Stomach (tissue), 8 donors: ENCODE measurements at regions not wholly inside any gene's neighbourhood (a gene's known extent, or its start where the extent isn't known, plus 50 kb on each side); places are given as distances from the start of the nearest gene placed in this dataset.

Experiments
- DNase-seq, 2 donors: peaks; one replicate each; pipeline versions ENCODE4 v3.0.0 to v3.0.0-alpha.2; 2013 to 2019
- H3K27ac ChIP-seq, 5 donors: fragments of 200-600 bp in 4 of 5; sonication (generic) in 4 of 5; one replicate each; pipeline ENCODE4 v1.5.1; 2013 to 2019; ENCODE audit warnings: mild to moderate bottlenecking in 1 of 5, moderate library complexity in 1 of 5
- H3K27me3 ChIP-seq, 3 donors: fragments of 200-600 bp; sonication (generic); one replicate each; pipeline ENCODE4 v1.5.1; 2017 to 2019; ENCODE audit warnings: mixed run types in 1 of 3
- H3K36me3 ChIP-seq, 4 donors: fragments of 200-600 bp; sonication (generic); 1 replicate in 3 of 4; 2 replicates in 1 of 4; pipeline ENCODE4 v1.5.1; 2016 to 2019
- H3K4me1 ChIP-seq, 4 donors: fragments of 200-600 bp; sonication (generic); one replicate each; pipeline ENCODE4 v1.5.1; 2016 to 2019
- H3K4me3 ChIP-seq, 4 donors: fragments of 200-600 bp; sonication (generic) in 3 of 4; one replicate each; pipeline ENCODE4 v1.5.1; 2016 to 2019; ENCODE audit warnings: mild to moderate bottlenecking in 1 of 4
- H3K9me3 ChIP-seq, 4 donors: fragments of 200-600 bp; sonication (generic); one replicate each; pipeline ENCODE4 v1.5.1; 2016 to 2019
- CTCF ChIP-seq, 7 experiments: fragments of 450-650 bp in 4 of 7; fragments of 200-600 bp in 3 of 7; sonication (generic) in 3 of 7; IDR thresholded peaks; one replicate each; pipeline ENCODE4 v1.5.1; 2016 to 2019; ENCODE audit warnings: antibody characterized with exemption in 7 of 7, control low read depth in 2 of 7, mild to moderate bottlenecking in 1 of 7
- EP300 ChIP-seq: sonication (generic); formaldehyde crosslinking; IDR thresholded peaks from one replicate; pipeline ENCODE4 v1.6.1; 2017; ENCODE audit warnings: antibody characterized with exemption
- POLR2A ChIP-seq, 4 donors: fragments of 450-650 bp; IDR thresholded peaks; one replicate each; pipeline ENCODE4 v1.6.1; 2016; ENCODE audit warnings: antibody characterized with exemption in 4 of 4, control low read depth in 2 of 4, mild to moderate bottlenecking in 1 of 4, moderate library complexity in 1 of 4
- POLR2AphosphoS5 ChIP-seq, 3 donors: sonication (generic); formaldehyde crosslinking; IDR thresholded peaks; one replicate each; pipeline ENCODE4 v1.6.1; 2016; ENCODE audit warnings: antibody characterized with exemption in 3 of 3
- WGBS, 5 donors: extraction: QIAGEN DNeasy Blood & Tissue Kit in 3 of 5; methylation state at CpG; one replicate each; pipeline versions ENCODE4 v1.1.5 to v1.1.7; 2013 to 2018; 5-methylcytosine and 5-hydroxymethylcytosine counted together
- intact Hi-C: fragments of 100-400 bp; cut with DNase I; formaldehyde crosslinking; loops from one replicate; pipeline ENCODE4 v1.15.1; 2023; ENCODE audit warnings: low total_unique reads
- donor health status: healthy with polysubstance abuse.
- donor health status: Bipolar disorder and iron deficiency.
- donor health status: healthy.

DNA sequence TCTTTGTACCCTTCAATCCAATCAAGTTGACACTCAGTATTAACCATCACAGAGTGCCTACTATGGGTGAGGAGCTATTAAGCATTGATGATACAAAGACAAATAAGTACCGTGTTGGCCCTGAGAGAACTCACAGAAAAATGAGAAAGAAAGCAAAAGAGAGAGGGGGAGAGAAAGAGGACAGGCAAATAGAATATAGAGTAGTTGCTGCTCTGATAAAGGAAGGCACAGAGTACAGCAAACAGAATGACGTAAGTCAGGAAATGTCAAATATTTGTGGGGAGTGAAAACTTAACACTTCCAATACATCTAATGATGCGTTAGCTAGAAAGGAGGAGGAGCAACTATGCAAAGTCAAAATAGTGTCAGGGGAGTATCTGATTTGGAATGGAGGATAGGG lies 320.6 kb upstream of the KCNH8 start:
- Histone ChIP-seq H3K27me3 (no peaks in the 10 kb centered on the region), H3K9me3 (no peaks in the 10 kb centered on the region), H3K27ac (no peak overlapping the region), H3K36me3 (no peaks in the 10 kb centered on the region), H3K4me1 (no peaks in the 10 kb centered on the region), H3K4me3 (no peak overlapping the region)
- DNase-seq: no peak
- intact Hi-C loops: no loop called here
- TF ChIP-seq CTCF (IDR thresholded peaks at IDR 0.05) (no peak), POLR2A (IDR thresholded peaks at IDR 0.05) (no peak), POLR2AphosphoS5 (IDR thresholded peaks at IDR 0.05) (no peak), EP300 (no peak)
- 53 to 72% (median 64%) methylated on average over 3 of the region's 3 CpGs for WGBS, 5 donors

- no peaks in the 10 kb centered on the region for H3K27me3 ChIP-seq
- H3K36me3 ChIP-seq: no peaks in the 10 kb centered on the region
- 86 to 95% (median 95%) methylated on average over 2 of the region's 2 CpGs for WGBS, 5 donors
- TF ChIP-seq POLR2A (IDR thresholded peaks at IDR 0.05) (no peak), CTCF (IDR thresholded peaks at IDR 0.05) (no peak), POLR2AphosphoS5 (IDR thresholded peaks at IDR 0.05) (no peak), EP300 (no peak)
- no peaks in the 10 kb centered on the region for H3K4me1 ChIP-seq
- DNase-seq: no peak
- intact Hi-C loops: no loop called here
- H3K4me3 ChIP-seq: no peak overlapping the region
- no peaks in the 10 kb centered on the region for H3K9me3 ChIP-seq
- H3K27ac ChIP-seq: no peak overlapping the region
These were observed 322.6 kb upstream of the KCNH8 start for GRCh38 chr3:18825665-18826064.

GRCh38 chr3:18813300-18813699 lies 335.0 kb upstream of the KCNH8 start:
- Histone ChIP-seq H3K27me3 (no peaks in the 10 kb centered on the region), H3K36me3 (no peaks in the 10 kb centered on the region), H3K27ac (no peak overlapping the region), H3K4me1 (no peaks in the 10 kb centered on the region), H3K4me3 (no peak overlapping the region), H3K9me3 (no peaks in the 10 kb centered on the region)
- intact Hi-C loops: no loop called here
- 85 to 93% (median 89%) methylated on average over 3 of the region's 3 CpGs for WGBS, 5 donors
- DNase-seq: no peak
- TF ChIP-seq EP300 (no peak), POLR2AphosphoS5 (IDR thresholded peaks at IDR 0.05) (no peak), POLR2A (IDR thresholded peaks at IDR 0.05) (no peak), CTCF (IDR thresholded peaks at IDR 0.05) (no peak)

DNA sequence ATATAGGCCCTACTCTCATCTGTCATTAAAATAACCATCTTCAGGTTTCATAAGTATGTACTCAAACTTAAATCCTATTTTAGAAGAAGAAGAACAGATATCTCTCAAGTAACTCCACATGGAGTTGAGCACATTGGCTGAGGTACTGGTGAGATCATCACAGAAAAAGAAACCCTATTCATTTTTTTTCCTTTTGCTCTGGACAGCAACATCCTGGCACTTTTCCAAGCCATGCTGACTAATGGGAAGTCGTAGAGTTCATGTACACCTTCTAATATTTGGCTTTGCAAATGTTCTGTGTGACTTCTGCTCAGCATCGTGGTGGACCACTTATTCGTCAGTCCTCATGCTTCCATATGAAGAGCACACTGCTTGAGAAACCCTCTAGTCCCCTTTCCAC lies 336.0 kb upstream of the KCNH8 start:
- 39 to 57% (median 47%) methylated on average over 3 of the region's 3 CpGs for WGBS, 5 donors
- no peak overlapping the region for H3K27ac ChIP-seq
- H3K9me3 ChIP-seq: no peaks in the 10 kb centered on the region
- no peak overlapping the region for H3K4me3 ChIP-seq
- H3K27me3 ChIP-seq: no peaks in the 10 kb centered on the region
- intact Hi-C loops: no loop called here
- no peaks in the 10 kb centered on the region for H3K4me1 ChIP-seq
- no peak for DNase-seq
- H3K36me3 ChIP-seq: no peaks in the 10 kb centered on the region
- no peak for TF ChIP-seq POLR2A (IDR thresholded peaks at IDR 0.05)
- TF ChIP-seq POLR2AphosphoS5 (IDR thresholded peaks at IDR 0.05): no peak
- no peak for TF ChIP-seq CTCF (IDR thresholded peaks at IDR 0.05)
- no peak for TF ChIP-seq EP300

DNA sequence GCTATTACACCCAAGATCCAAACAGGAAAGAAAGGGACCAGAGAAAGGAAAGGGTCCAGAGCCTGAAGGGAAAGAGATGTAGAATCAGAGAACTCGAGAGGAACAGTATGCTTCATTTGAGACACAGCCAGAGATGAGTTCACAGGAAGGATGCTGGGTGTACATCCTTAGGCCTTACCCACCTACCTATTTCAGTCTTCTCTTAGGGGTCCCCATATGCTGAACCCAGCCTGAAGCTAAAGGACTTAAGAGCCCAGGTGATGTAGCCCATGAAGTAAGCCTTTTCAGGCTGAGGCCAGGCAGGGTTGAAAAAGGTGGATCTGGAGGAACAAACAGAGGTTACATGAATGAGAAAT lies 338.0 kb upstream of the KCNH8 start:
- Histone ChIP-seq H3K27ac (no peak overlapping the region), H3K9me3 (no peaks in the 10 kb centered on the region), H3K4me3 (no peak overlapping the region), H3K36me3 (no peaks in the 10 kb centered on the region), H3K27me3 (no peaks in the 10 kb centered on the region), H3K4me1 (no peaks in the 10 kb centered on the region)
- intact Hi-C loops: no loop called here
- DNase-seq: no peak
- TF ChIP-seq POLR2A (IDR thresholded peaks at IDR 0.05): no peak
- no peak for TF ChIP-seq EP300
- TF ChIP-seq CTCF (IDR thresholded peaks at IDR 0.05): no peak
- no peak for TF ChIP-seq POLR2AphosphoS5 (IDR thresholded peaks at IDR 0.05)
- 56 to 90% (median 83%) methylated on average over 1 of the region's 1 CpG for WGBS, 5 donors
